ENCODE measurements at regions not wholly inside any gene's neighbourhood (a gene's known extent, or its start where the extent isn't known, plus 50 kb on each side); places are given as distances from the start of the nearest gene placed in this dataset.
"Not testable (repeated sequence)": the region's sequence is repeated elsewhere in the genome, so short reads cannot be mapped to it uniquely, and the experiment has no call there.

GRCh38 chr6:170232186-170233002 lies 58.5 kb downstream of the DLL1 start:
- DNase-seq: no peak

GRCh38 chr6:170231293-170232185 lies 59.3 kb downstream of the DLL1 start:
- no peak for DNase-seq

GRCh38 chr6:170230520-170231292 lies 60.2 kb downstream of the DLL1 start:
- no peak for DNase-seq

GRCh38 chr6:170229851-170230519 lies 60.9 kb downstream of the DLL1 start:
- DNase-seq: no peak

GRCh38 chr6:170229396-170229795 lies 61.5 kb downstream of the DLL1 start:
- DNase-seq: no peak

GRCh38 chr6:170228946-170229310 lies 62.0 kb downstream of the DLL1 start:
- DNase-seq: no peak

GRCh38 chr6:170227996-170228945 lies 62.6 kb downstream of the DLL1 start:
- no peak for DNase-seq

GRCh38 chr6:170227521-170227983 lies 63.3 kb downstream of the DLL1 start:
- DNase-seq: no peak

GRCh38 chr6:170226647-170227046 lies 64.2 kb downstream of the DLL1 start:
- no peak for DNase-seq

GRCh38 chr6:170225852-170226417 lies 64.9 kb downstream of the DLL1 start:
- DNase-seq: no peak

GRCh38 chr6:170224694-170225660 lies 65.9 kb downstream of the DLL1 start:
- DNase-seq: no peak

GRCh38 chr6:170223718-170224693 lies 66.9 kb downstream of the DLL1 start:
- no peak for DNase-seq

GRCh38 chr6:170222498-170223471 lies 68.1 kb downstream of the DLL1 start:
- no peak for DNase-seq

GRCh38 chr6:170221753-170222400 lies 69.0 kb downstream of the DLL1 start:
- no peak for DNase-seq

- DNase-seq: no peak
Measured at GRCh38 chr6:170221052-170221752, 69.7 kb downstream of the DLL1 start.

- DNase-seq: not testable (repeated sequence)
Measured at GRCh38 chr6:170213637-170214018, 77.2 kb downstream of the DLL1 start.
